ENCODE measurements at regions not wholly inside any gene's neighbourhood (a gene's known extent, or its start where the extent isn't known, plus 50 kb on each side); places are given as distances from the start of the nearest gene placed in this dataset.
A peak's percentile ranks its signal among the peaks of the same experiment; 100 is the strongest.

- Histone ChIP-seq H3K4me2 (ENCODE audit: low read length) (no peak overlapping the region), H3K79me2 (ENCODE audit: insufficient read depth, low read length) (no peaks in the 10 kb centered on the region), H2AFZ (ENCODE audit: low read length) (no peak overlapping the region), H3K4me1 (ENCODE audit: insufficient read depth, low read length, severe bottlenecking) (no peaks in the 10 kb centered on the region), H3K36me3 (ENCODE audit: insufficient read depth, low read length) (no peaks in the 10 kb centered on the region), H3F3A (ENCODE audit: insufficient read depth, low read length) (no peaks in the 10 kb centered on the region), H3K9ac (ENCODE audit: low read length) (no peak overlapping the region), H3K9me2 (ENCODE audit: low read depth, low read length) (no peaks in the 10 kb centered on the region), H3K9me3 (ENCODE audit: low read length) (no peaks in the 10 kb centered on the region), H3K27me3 (ENCODE audit: insufficient read depth, low read length) (peaks cover 7% of the 10 kb centered on the region; the same call in 1 of the 2 replicates), H4K20me1 (ENCODE audit: insufficient read depth, low read length) (no peaks in the 10 kb centered on the region), H3K4me3 (ENCODE audit: low read depth, low read length, poor library complexity, severe bottlenecking) (no peak overlapping the region), H3K27ac (ENCODE audit: low read depth, low read length, poor library complexity, severe bottlenecking) (no peak overlapping the region)
- TF ChIP-seq CTCF (IDR thresholded peaks at IDR 0.05; ENCODE audit: low read length) (no peak), EZH2 (IDR thresholded peaks at IDR 0.05; ENCODE audit: borderline replicate concordance, low read length) (no peak)
Measured at GRCh38 chr10:83909001-83909400, 230.3 kb upstream of the GHITM start.

GRCh38 chr10:83915801-83916200 is 223.5 kb upstream of the GHITM start:
- no peak overlapping the region for H3K27ac ChIP-seq (ENCODE audit: low read depth, low read length, poor library complexity, severe bottlenecking)
- no peak overlapping the region for H2AFZ ChIP-seq (ENCODE audit: low read length)
- H3K79me2 ChIP-seq (ENCODE audit: insufficient read depth, low read length): no peaks in the 10 kb centered on the region
- TF ChIP-seq CTCF (IDR thresholded peaks at IDR 0.05; ENCODE audit: low read length) (no peak), EZH2 (IDR thresholded peaks at IDR 0.05; ENCODE audit: borderline replicate concordance, low read length) (no peak)
- no peaks in the 10 kb centered on the region for H3K4me1 ChIP-seq (ENCODE audit: insufficient read depth, low read length, severe bottlenecking)
- no peaks in the 10 kb centered on the region for H3K9me2 ChIP-seq (ENCODE audit: low read depth, low read length)
- no peaks in the 10 kb centered on the region for H3F3A ChIP-seq (ENCODE audit: insufficient read depth, low read length)
- no peaks in the 10 kb centered on the region for H3K36me3 ChIP-seq (ENCODE audit: insufficient read depth, low read length)
- H3K4me3 ChIP-seq (ENCODE audit: low read depth, low read length, poor library complexity, severe bottlenecking): no peak overlapping the region
- no peaks in the 10 kb centered on the region for H3K9me3 ChIP-seq (ENCODE audit: low read length)
- peaks cover 7% of the 10 kb centered on the region; the same call in 1 of the 2 replicates for H3K27me3 ChIP-seq (ENCODE audit: insufficient read depth, low read length)
- H3K4me2 ChIP-seq (ENCODE audit: low read length): no peak overlapping the region
- no peak overlapping the region for H3K9ac ChIP-seq (ENCODE audit: low read length)
- H4K20me1 ChIP-seq (ENCODE audit: insufficient read depth, low read length): no peaks in the 10 kb centered on the region

GRCh38 chr10:83917537-83918506 is 221.5 kb upstream of the GHITM start:
- no peaks in the 10 kb centered on the region for H3K4me1 ChIP-seq (ENCODE audit: insufficient read depth, low read length, severe bottlenecking)
- H3K9me3 ChIP-seq (ENCODE audit: low read length): no peaks in the 10 kb centered on the region
- H3K9me2 ChIP-seq (ENCODE audit: low read depth, low read length): no peaks in the 10 kb centered on the region
- H2AFZ ChIP-seq (ENCODE audit: low read length): no peak overlapping the region
- no peaks in the 10 kb centered on the region for H3K36me3 ChIP-seq (ENCODE audit: insufficient read depth, low read length)
- H3K9ac ChIP-seq (ENCODE audit: low read length): no peak overlapping the region
- TF ChIP-seq CTCF (IDR thresholded peaks at IDR 0.05; ENCODE audit: low read length): 0 out of 2 replicates have a peak, but pooled peaks have one; percentile 13
- no peak for TF ChIP-seq EZH2 (IDR thresholded peaks at IDR 0.05; ENCODE audit: borderline replicate concordance, low read length)
- no peak overlapping the region for H3K4me2 ChIP-seq (ENCODE audit: low read length)
- no peaks in the 10 kb centered on the region for H3F3A ChIP-seq (ENCODE audit: insufficient read depth, low read length)
- H3K27ac ChIP-seq (ENCODE audit: low read depth, low read length, poor library complexity, severe bottlenecking): no peak overlapping the region
- H4K20me1 ChIP-seq (ENCODE audit: insufficient read depth, low read length): no peaks in the 10 kb centered on the region
- no peaks in the 10 kb centered on the region for H3K79me2 ChIP-seq (ENCODE audit: insufficient read depth, low read length)
- H3K4me3 ChIP-seq (ENCODE audit: low read depth, low read length, poor library complexity, severe bottlenecking): no peak overlapping the region
- H3K27me3 ChIP-seq (ENCODE audit: insufficient read depth, low read length): no peaks in the 10 kb centered on the region

All from OCI-LY1 (cell line).